ENCODE measurements at regions not wholly inside any gene's neighbourhood (a gene's known extent, or its start where the extent isn't known, plus 50 kb on each side); places are given as distances from the start of the nearest gene placed in this dataset.

DNA sequence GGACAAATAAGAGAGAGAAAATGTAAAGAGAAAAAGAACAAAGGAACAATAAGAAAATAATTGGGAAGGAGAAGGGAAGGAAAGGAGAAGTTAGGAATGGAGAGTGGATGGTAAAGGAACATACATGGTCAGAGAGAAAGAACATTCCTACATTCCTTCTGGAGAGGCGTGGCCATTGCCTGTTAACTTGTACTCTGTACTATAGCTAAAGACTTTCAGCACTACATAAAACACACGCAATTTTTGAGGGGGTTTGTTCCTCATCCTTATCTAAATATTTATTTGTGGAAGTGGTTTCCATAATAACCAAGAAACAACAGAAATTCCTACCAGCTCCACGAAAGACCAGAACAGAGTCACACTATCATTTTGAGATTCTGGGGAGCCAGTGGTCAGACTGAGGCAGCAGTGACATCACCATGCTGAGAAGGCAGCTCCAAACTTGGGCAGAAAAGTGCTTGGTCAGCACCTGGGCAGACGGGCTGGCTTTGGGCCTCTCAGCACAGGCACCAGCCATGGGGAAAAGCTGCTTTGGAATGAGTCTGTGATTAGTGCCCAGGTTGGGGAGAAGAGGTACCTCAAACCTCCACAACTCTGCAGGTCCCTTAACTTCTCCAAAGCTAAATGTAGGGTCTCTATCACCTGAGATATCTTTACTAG is 125.9 kb upstream of the NTF3 start:
- H3K4me1 Mint-ChIP-seq = no peaks in the 10 kb centered on the region
- DNase-seq (no peak), ATAC-seq (ENCODE audit: low read depth in 2 of 2) (no peak)
- Histone ChIP-seq H3K27ac (ENCODE audit: insufficient read depth, low read length, poor library complexity, severe bottlenecking) (no peak overlapping the region), H3K9me3 (ENCODE audit: control insufficient read depth in 2 of 2, low read length in 2 of 2) (no peaks in the 10 kb centered on the region), H3K27me3 (ENCODE audit: control insufficient read depth, insufficient read depth, low read length) (no peaks in the 10 kb centered on the region), H3K36me3 (ENCODE audit: control insufficient read depth, insufficient read depth, low read length) (no peaks in the 10 kb centered on the region), H3K4me1 (ENCODE audit: control insufficient read depth, insufficient read depth, low read length, poor library complexity, severe bottlenecking) (no peaks in the 10 kb centered on the region), H3K4me3 (ENCODE audit: low read depth, low read length) (no peak overlapping the region)
- H3K4me3 Mint-ChIP-seq = no peak overlapping the region
- no peaks in the 10 kb centered on the region for H3K36me3 Mint-ChIP-seq
- H3K9me3 Mint-ChIP-seq = peaks cover 0 to 9% (median 0%) of the 10 kb centered on the region in 7 donors
- H3K27me3 Mint-ChIP-seq = no peaks in the 10 kb centered on the region
- H3K27ac Mint-ChIP-seq = peak overlapping the region in 2 of 3 donors; percentile 16 to 43

DNA sequence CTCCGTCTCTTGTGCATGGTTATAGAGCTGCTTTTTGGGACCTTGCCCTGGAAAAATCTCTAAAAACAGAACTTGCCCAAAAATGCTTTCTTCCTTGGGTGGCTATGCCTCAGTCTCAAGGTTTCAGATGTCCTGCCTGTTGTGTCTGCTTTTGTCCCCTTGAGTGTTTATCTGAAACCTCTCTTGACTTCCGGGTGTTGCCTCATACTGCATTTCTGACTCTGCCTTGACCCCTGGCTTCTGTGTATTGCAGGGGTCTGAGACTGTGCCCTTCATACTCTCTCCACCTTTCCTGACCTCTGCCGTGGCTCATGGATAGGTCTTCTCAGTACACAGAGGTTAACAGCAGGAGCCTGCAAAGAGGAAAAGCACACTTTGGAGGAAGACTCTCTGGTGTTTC is 124.8 kb upstream of the NTF3 start:
- no peaks in the 10 kb centered on the region for H3K36me3 Mint-ChIP-seq
- Histone ChIP-seq H3K36me3 (ENCODE audit: control insufficient read depth, insufficient read depth, low read length) (no peaks in the 10 kb centered on the region), H3K4me3 (ENCODE audit: low read depth, low read length) (no peak overlapping the region), H3K27ac (ENCODE audit: insufficient read depth, low read length, poor library complexity, severe bottlenecking) (no peak overlapping the region), H3K4me1 (ENCODE audit: control insufficient read depth, insufficient read depth, low read length, poor library complexity, severe bottlenecking) (no peaks in the 10 kb centered on the region), H3K27me3 (ENCODE audit: control insufficient read depth, insufficient read depth, low read length) (no peaks in the 10 kb centered on the region), H3K9me3 (ENCODE audit: control insufficient read depth in 2 of 2, low read length in 2 of 2) (no peaks in the 10 kb centered on the region)
- no peak for ATAC-seq (ENCODE audit: low read depth in 2 of 2)
- H3K9me3 Mint-ChIP-seq = peaks cover 0 to 9% (median 2%) of the 10 kb centered on the region in 7 donors
- H3K4me1 Mint-ChIP-seq = no peaks in the 10 kb centered on the region
- no peak overlapping the region for H3K4me3 Mint-ChIP-seq
- no peak overlapping the region for H3K27ac Mint-ChIP-seq
- no peaks in the 10 kb centered on the region for H3K27me3 Mint-ChIP-seq
- DNase-seq = no peak

GRCh38 chr12:5308216-5308615 is 123.7 kb upstream of the NTF3 start:
- peaks cover under 1% of the 10 kb centered on the region for H3K27me3 Mint-ChIP-seq
- H3K36me3 Mint-ChIP-seq = no peaks in the 10 kb centered on the region
- DNase-seq = no peak
- no peaks in the 10 kb centered on the region for H3K4me1 Mint-ChIP-seq
- Histone ChIP-seq H3K27me3 (ENCODE audit: control insufficient read depth, insufficient read depth, low read length) (no peaks in the 10 kb centered on the region), H3K4me3 (ENCODE audit: low read depth, low read length) (no peak overlapping the region), H3K4me1 (ENCODE audit: control insufficient read depth, insufficient read depth, low read length, poor library complexity, severe bottlenecking) (no peaks in the 10 kb centered on the region), H3K9me3 (ENCODE audit: control insufficient read depth in 2 of 2, low read length in 2 of 2) (no peaks in the 10 kb centered on the region), H3K36me3 (ENCODE audit: control insufficient read depth, insufficient read depth, low read length) (no peaks in the 10 kb centered on the region), H3K27ac (ENCODE audit: insufficient read depth, low read length, poor library complexity, severe bottlenecking) (no peak overlapping the region)
- H3K4me3 Mint-ChIP-seq = no peak overlapping the region
- no peak for ATAC-seq (ENCODE audit: low read depth in 2 of 2)
- no peak overlapping the region for H3K27ac Mint-ChIP-seq
- H3K9me3 Mint-ChIP-seq = peaks cover 0 to 11% (median 2%) of the 10 kb centered on the region in 7 donors

GRCh38 chr12:5308996-5309395 is 122.9 kb upstream of the NTF3 start:
- H3K27me3 Mint-ChIP-seq = peaks cover 4% of the 10 kb centered on the region
- H3K9me3 Mint-ChIP-seq = peaks cover 0 to 12% (median 2%) of the 10 kb centered on the region in 7 donors

DNA sequence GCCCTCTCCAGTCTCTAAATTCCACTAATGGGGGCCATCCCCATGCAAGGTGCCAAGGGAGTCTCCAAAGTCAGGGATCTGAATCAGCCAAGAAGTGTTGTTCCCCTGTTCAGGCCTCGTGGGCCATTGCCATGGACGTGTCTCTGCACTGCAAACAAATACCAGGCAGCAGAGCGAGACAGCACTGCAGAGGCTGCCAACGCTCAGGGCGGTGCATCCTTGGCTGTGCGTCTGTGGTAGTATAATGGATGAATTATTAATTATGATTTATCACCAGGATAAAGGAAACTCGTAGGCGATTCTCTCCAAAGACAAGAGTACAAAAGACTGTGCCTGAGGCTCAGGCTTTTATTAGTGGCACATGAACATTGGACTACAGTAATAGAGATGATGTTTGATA is 122.3 kb upstream of the NTF3 start:
- Histone ChIP-seq H3K27ac (ENCODE audit: insufficient read depth, low read length, poor library complexity, severe bottlenecking) (no peak overlapping the region), H3K27me3 (ENCODE audit: control insufficient read depth, insufficient read depth, low read length) (no peaks in the 10 kb centered on the region), H3K9me3 (ENCODE audit: control insufficient read depth in 2 of 2, low read length in 2 of 2) (no peaks in the 10 kb centered on the region), H3K36me3 (ENCODE audit: control insufficient read depth, insufficient read depth, low read length) (no peaks in the 10 kb centered on the region), H3K4me3 (ENCODE audit: low read depth, low read length) (no peak overlapping the region), H3K4me1 (ENCODE audit: control insufficient read depth, insufficient read depth, low read length, poor library complexity, severe bottlenecking) (no peaks in the 10 kb centered on the region)
- DNase-seq (no peak), ATAC-seq (ENCODE audit: low read depth in 2 of 2) (no peak)
- Mint-ChIP-seq H3K27me3 (peaks cover 4% of the 10 kb centered on the region), H3K27ac (no peak overlapping the region), H3K36me3 (no peaks in the 10 kb centered on the region), H3K4me3 (no peak overlapping the region), H3K4me1 (no peaks in the 10 kb centered on the region), H3K9me3 (peaks cover 0 to 8% (median 2%) of the 10 kb centered on the region in 7 donors)

More at GRCh38 chr12:5308996-5309395, 122.9 kb upstream of the NTF3 start:
- H3K4me3 ChIP-seq (ENCODE audit: low read depth, low read length) = no peak overlapping the region
- no peaks in the 10 kb centered on the region for H3K27me3 ChIP-seq (ENCODE audit: control insufficient read depth, insufficient read depth, low read length)
- Mint-ChIP-seq H3K27ac (no peak overlapping the region), H3K4me3 (no peak overlapping the region), H3K36me3 (no peaks in the 10 kb centered on the region), H3K4me1 (no peaks in the 10 kb centered on the region)
- no peak for ATAC-seq (ENCODE audit: low read depth in 2 of 2)
- no peak for DNase-seq
- H3K27ac ChIP-seq (ENCODE audit: insufficient read depth, low read length, poor library complexity, severe bottlenecking) = no peak overlapping the region
- no peaks in the 10 kb centered on the region for H3K9me3 ChIP-seq (ENCODE audit: control insufficient read depth in 2 of 2, low read length in 2 of 2)
- no peaks in the 10 kb centered on the region for H3K4me1 ChIP-seq (ENCODE audit: control insufficient read depth, insufficient read depth, low read length, poor library complexity, severe bottlenecking)
- H3K36me3 ChIP-seq (ENCODE audit: control insufficient read depth, insufficient read depth, low read length) = no peaks in the 10 kb centered on the region

DNA sequence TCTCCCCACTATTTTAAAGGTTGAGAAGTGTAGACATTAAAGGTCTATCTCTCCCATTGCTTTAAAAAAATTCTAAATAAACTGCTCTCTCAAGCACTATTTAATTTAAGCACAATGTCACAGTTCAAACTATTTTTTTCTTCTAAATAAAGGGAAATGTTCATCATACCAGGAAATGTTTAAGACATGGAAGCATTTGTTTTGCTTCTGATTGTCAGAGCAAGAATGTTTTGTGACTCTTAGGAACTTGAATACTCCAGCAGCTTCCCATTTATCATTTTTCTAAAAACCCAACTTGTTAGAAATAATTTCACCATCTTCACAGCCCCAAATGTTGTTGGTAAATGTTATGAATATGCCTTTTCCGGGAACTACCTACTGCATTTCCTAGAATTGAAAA is 121.8 kb upstream of the NTF3 start:
- H3K27ac ChIP-seq (ENCODE audit: insufficient read depth, low read length, poor library complexity, severe bottlenecking) = no peak overlapping the region
- ATAC-seq (ENCODE audit: low read depth in 2 of 2) (no peak), DNase-seq (no peak)
- no peaks in the 10 kb centered on the region for H3K4me1 ChIP-seq (ENCODE audit: control insufficient read depth, insufficient read depth, low read length, poor library complexity, severe bottlenecking)
- Mint-ChIP-seq H3K27ac (no peak overlapping the region), H3K36me3 (no peaks in the 10 kb centered on the region), H3K4me3 (no peak overlapping the region), H3K27me3 (peaks cover 4% of the 10 kb centered on the region), H3K4me1 (no peaks in the 10 kb centered on the region), H3K9me3 (peaks cover 0 to 7% (median 2%) of the 10 kb centered on the region in 7 donors)
- no peaks in the 10 kb centered on the region for H3K36me3 ChIP-seq (ENCODE audit: control insufficient read depth, insufficient read depth, low read length)
- no peaks in the 10 kb centered on the region for H3K27me3 ChIP-seq (ENCODE audit: control insufficient read depth, insufficient read depth, low read length)
- H3K4me3 ChIP-seq (ENCODE audit: low read depth, low read length) = no peak overlapping the region
- no peaks in the 10 kb centered on the region for H3K9me3 ChIP-seq (ENCODE audit: control insufficient read depth in 2 of 2, low read length in 2 of 2)

DNA sequence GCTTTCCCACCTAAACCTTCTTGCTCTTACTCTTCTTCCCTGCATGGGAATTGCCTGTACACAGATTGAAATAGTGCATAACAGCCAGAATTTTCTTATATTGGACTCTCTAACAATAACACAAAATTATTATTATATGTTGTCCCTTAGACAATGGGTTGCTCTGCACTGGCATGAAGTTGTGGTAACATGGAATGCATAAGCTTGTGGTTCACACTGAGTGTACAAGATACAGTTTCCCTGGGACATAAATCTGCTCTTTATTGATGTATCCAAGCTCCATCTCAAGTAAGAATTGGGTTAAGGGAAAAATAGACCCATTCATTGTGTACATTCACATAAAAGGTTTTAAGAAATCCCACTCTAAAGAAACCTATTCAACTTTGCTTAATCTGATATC is 114.4 kb upstream of the NTF3 start:
- Histone ChIP-seq H3K27ac (ENCODE audit: insufficient read depth, low read length, poor library complexity, severe bottlenecking) (no peak overlapping the region), H3K27me3 (ENCODE audit: control insufficient read depth, insufficient read depth, low read length) (no peaks in the 10 kb centered on the region), H3K9me3 (ENCODE audit: control insufficient read depth in 2 of 2, low read length in 2 of 2) (no peaks in the 10 kb centered on the region), H3K4me1 (ENCODE audit: control insufficient read depth, insufficient read depth, low read length, poor library complexity, severe bottlenecking) (no peaks in the 10 kb centered on the region), H3K4me3 (ENCODE audit: low read depth, low read length) (no peak overlapping the region), H3K36me3 (ENCODE audit: control insufficient read depth, insufficient read depth, low read length) (no peaks in the 10 kb centered on the region)
- H3K4me1 Mint-ChIP-seq = no peaks in the 10 kb centered on the region
- no peak overlapping the region for H3K4me3 Mint-ChIP-seq
- DNase-seq = no peak
- H3K9me3 Mint-ChIP-seq = peaks cover 2 to 17% (median 4%) of the 10 kb centered on the region in 7 donors
- no peak overlapping the region for H3K27ac Mint-ChIP-seq
- H3K36me3 Mint-ChIP-seq = no peaks in the 10 kb centered on the region
- no peak for ATAC-seq (ENCODE audit: low read depth in 2 of 2)
- H3K27me3 Mint-ChIP-seq = peaks cover 4% of the 10 kb centered on the region

DNA sequence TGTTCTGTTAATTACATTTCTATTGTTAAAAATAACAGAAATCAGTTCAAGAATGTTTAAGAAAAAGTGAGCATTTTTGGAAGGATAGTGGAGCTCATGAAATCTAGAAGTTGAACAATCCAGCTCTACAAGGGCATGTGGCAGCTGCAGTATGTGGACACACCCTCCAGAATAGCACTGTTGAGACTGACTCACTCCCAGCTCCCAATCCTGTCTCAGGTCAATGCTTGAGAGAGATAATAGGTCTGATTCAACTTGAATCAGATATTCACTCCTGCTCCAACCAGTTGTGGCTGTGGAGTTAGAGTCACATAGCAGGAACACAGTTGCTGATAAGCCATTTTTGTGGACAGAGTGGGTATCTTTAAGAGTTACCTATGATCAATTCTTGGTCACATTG is 113.0 kb upstream of the NTF3 start:
- ATAC-seq (ENCODE audit: low read depth in 2 of 2) (no peak), DNase-seq (no peak)
- Mint-ChIP-seq H3K27ac (no peak overlapping the region), H3K27me3 (no peaks in the 10 kb centered on the region), H3K36me3 (no peaks in the 10 kb centered on the region), H3K9me3 (peaks cover 2 to 17% (median 6%) of the 10 kb centered on the region in 7 donors), H3K4me1 (no peaks in the 10 kb centered on the region), H3K4me3 (no peak overlapping the region)
- no peaks in the 10 kb centered on the region for H3K9me3 ChIP-seq (ENCODE audit: control insufficient read depth in 2 of 2, low read length in 2 of 2)
- H3K36me3 ChIP-seq (ENCODE audit: control insufficient read depth, insufficient read depth, low read length) = no peaks in the 10 kb centered on the region
- H3K27me3 ChIP-seq (ENCODE audit: control insufficient read depth, insufficient read depth, low read length) = no peaks in the 10 kb centered on the region
- no peaks in the 10 kb centered on the region for H3K4me1 ChIP-seq (ENCODE audit: control insufficient read depth, insufficient read depth, low read length, poor library complexity, severe bottlenecking)
- H3K4me3 ChIP-seq (ENCODE audit: low read depth, low read length) = no peak overlapping the region
- H3K27ac ChIP-seq (ENCODE audit: insufficient read depth, low read length, poor library complexity, severe bottlenecking) = no peak overlapping the region
